H1 (cell line): ENCODE measurements at regions not wholly inside any gene's neighbourhood (a gene's known extent, or its start where the extent isn't known, plus 50 kb on each side); places are given as distances from the start of the nearest gene placed in this dataset.

ENCODE experiments used
- CTCF ChIA-PET: fragments of 300-600 bp; sonication (Branson Sonifier 250); formaldehyde crosslinking; loops from one replicate; lab custom pipeline; 2021; ENCODE audit not compliant: partially characterized antibody; lab: Charles Lee
- POLR2A ChIA-PET: fragments of 300-600 bp; sonication (Branson Sonifier 250); formaldehyde crosslinking; loops from one replicate; lab custom pipeline; 2021; ENCODE audit warnings: inconsistent platforms; ENCODE audit not compliant: partially characterized antibody; lab: Charles Lee
- DNase-seq, 2 experiments: peaks; one replicate each; pipeline versions ENCODE4 v3.0.0 to v3.0.0-alpha.2; 2010 to 2022; ENCODE audit warnings: low spot score in 2 of 2, low read depth in 1 of 2, mixed read lengths in 1 of 2
- FAIRE-seq: peaks from 2 replicates; lab custom pipeline; 2011; peaks lifted over from hg19 to GRCh38; lab: Jason Lieb, UNC
- H2AFZ ChIP-seq: 2 replicates; pipeline ENCODE4 v1.8.1; 2012; ENCODE audit warnings: low read length, inconsistent platforms
- H2AK5ac ChIP-seq: 2 replicates; pipeline ENCODE4 v1.6.1; 2013; ENCODE audit warnings: low read depth, low read length
- H2BK120ac ChIP-seq: replicated peaks from 2 replicates; pipeline ENCODE3; 2013; ENCODE audit warnings: low read depth, low read length, inconsistent platforms
- H2BK12ac ChIP-seq: 2 replicates; pipeline ENCODE4 v1.6.1; 2013; ENCODE audit warnings: low read depth, low read length
- H2BK15ac ChIP-seq: 2 replicates; pipeline ENCODE4 v1.6.1; 2013; ENCODE audit warnings: low read length
- H2BK20ac ChIP-seq: 2 replicates; pipeline ENCODE4 v1.6.1; 2013; ENCODE audit warnings: low read length
- H2BK5ac ChIP-seq: 2 replicates; pipeline ENCODE4 v1.6.1; 2013; ENCODE audit warnings: low read depth, low read length
- H3K14ac ChIP-seq: 2 replicates; pipeline ENCODE4 v1.6.1; 2013; ENCODE audit warnings: inconsistent platforms; ENCODE audit not compliant: insufficient read length
- H3K18ac ChIP-seq: 2 replicates; pipeline ENCODE4 v1.6.1; 2013; ENCODE audit warnings: low read length; ENCODE audit errors: extremely low read depth
- H3K23ac ChIP-seq: 2 replicates; pipeline ENCODE4 v1.6.1; 2013; ENCODE audit warnings: inconsistent platforms; ENCODE audit not compliant: insufficient read length
- H3K23me2 ChIP-seq: 2 replicates; pipeline ENCODE4 v1.6.1; 2013; ENCODE audit warnings: low read depth, low read length
- H3K27ac ChIP-seq: 2 replicates; pipeline ENCODE4 v1.6.1; 2011; ENCODE audit warnings: low read depth, low read length, inconsistent platforms
- H3K27me3 ChIP-seq, 4 experiments: replicated peaks in 1 of 4; 1 replicate in 1 of 4; 2 replicates in 3 of 4; pipeline versions ENCODE4 v1.6.1 to v1.8.1; 2011 to 2013; ENCODE audit warnings: low read length in 3 of 4, mild to moderate bottlenecking in 3 of 4, inconsistent platforms in 2 of 4, mixed read lengths in 2 of 4, moderate library complexity in 1 of 4; ENCODE audit not compliant: control insufficient read depth in 3 of 4, insufficient read depth in 3 of 4; ENCODE audit errors: extremely low read depth in 1 of 4
- H3K36me3 ChIP-seq, 4 experiments: 2 replicates each; pipeline versions ENCODE4 v1.6.1 to v1.8.1; 2011 to 2013; ENCODE audit warnings: mild to moderate bottlenecking in 4 of 4, low read length in 3 of 4, moderate library complexity in 2 of 4, control low read depth in 1 of 4, inconsistent platforms in 1 of 4; ENCODE audit not compliant: insufficient read depth in 4 of 4, control insufficient read depth in 2 of 4
- H3K4ac ChIP-seq: replicated peaks from 2 replicates; pipeline ENCODE3; 2013; ENCODE audit warnings: low read length, low read depth, mixed read lengths, inconsistent platforms; ENCODE audit not compliant: insufficient read length
- H3K4me1 ChIP-seq, 4 experiments: replicated peaks in 1 of 4; 1 replicate in 1 of 4; 2 replicates in 3 of 4; pipeline versions ENCODE4 v1.6.1 to v1.8.1; 2011 to 2013; ENCODE audit warnings: low read length in 3 of 4, inconsistent platforms in 2 of 4, mixed read lengths in 1 of 4; ENCODE audit not compliant: insufficient read depth in 4 of 4, control insufficient read depth in 3 of 4
- H3K4me2 ChIP-seq, 2 experiments: 2 replicates each; pipeline versions ENCODE4 v1.6.1 to v1.8.1; 2011 to 2013; ENCODE audit warnings: low read depth in 2 of 2, low read length in 2 of 2, control low read depth in 1 of 2, inconsistent platforms in 1 of 2, mild to moderate bottlenecking in 1 of 2; ENCODE audit not compliant: insufficient read depth in 1 of 2
- H3K4me3 ChIP-seq, 4 experiments: fragments of 200-600, 300-600 bp in 1 of 4; sonication (generic), shearing (Covaris generic), sonication (Bioruptor Twin) in 1 of 4; 2 replicates each; pipeline versions ENCODE4 v1.5.1 to v1.8.1; 2011 to 2016; ENCODE audit warnings: low read length in 4 of 4, low read depth in 3 of 4, control low read depth in 2 of 4, inconsistent platforms in 2 of 4, mild to moderate bottlenecking in 2 of 4, mixed read lengths in 1 of 4, moderate library complexity in 1 of 4; ENCODE audit not compliant: insufficient read depth in 2 of 4; ENCODE audit errors: extremely low read depth in 1 of 4
- H3K56ac ChIP-seq: replicated peaks from 2 replicates; pipeline ENCODE3; 2013; ENCODE audit warnings: low read depth, mild to moderate bottlenecking, mixed read lengths, low read length, inconsistent platforms; ENCODE audit not compliant: insufficient read length
- H3K79me1 ChIP-seq: 2 replicates; pipeline ENCODE4 v1.6.1; 2013; ENCODE audit warnings: low read depth, low read length, control low read depth
- H3K79me2 ChIP-seq, 2 experiments: 2 replicates each; pipeline versions ENCODE4 v1.6.1 to v1.8.1; 2012 to 2013; ENCODE audit warnings: low read length in 2 of 2, mild to moderate bottlenecking in 2 of 2, inconsistent platforms in 1 of 2; ENCODE audit not compliant: insufficient read depth in 2 of 2, control insufficient read depth in 1 of 2
- H3K9ac ChIP-seq, 4 experiments: replicated peaks in 1 of 4; 1 replicate in 1 of 4; 2 replicates in 3 of 4; pipeline versions ENCODE4 v1.6.1 to v1.8.1; 2011 to 2013; ENCODE audit warnings: low read depth in 3 of 4, low read length in 3 of 4, control low read depth in 2 of 4, mild to moderate bottlenecking in 2 of 4, moderate library complexity in 2 of 4, inconsistent platforms in 1 of 4; ENCODE audit errors: extremely low read depth in 1 of 4
- H3K9me3 ChIP-seq, 2 experiments: 2 replicates each; pipeline versions ENCODE4 v1.6.1 to v1.8.1; 2012 to 2013; ENCODE audit warnings: mild to moderate bottlenecking in 2 of 2, moderate library complexity in 2 of 2, control low read depth in 1 of 2, inconsistent platforms in 1 of 2, low read depth in 1 of 2, low read length in 1 of 2, mixed read lengths in 1 of 2; ENCODE audit not compliant: insufficient read depth in 2 of 2
- H4K20me1 ChIP-seq, 2 experiments: replicated peaks in 1 of 2; 2 replicates each; pipeline versions ENCODE3 to v1.8.1; 2011 to 2013; ENCODE audit warnings: inconsistent platforms in 2 of 2, low read length in 2 of 2, mild to moderate bottlenecking in 1 of 2; ENCODE audit not compliant: insufficient read depth in 2 of 2, control insufficient read depth in 1 of 2
- H4K5ac ChIP-seq: 2 replicates; pipeline ENCODE4 v1.6.1; 2013; ENCODE audit warnings: low read length, low read depth, mixed read lengths, inconsistent platforms; ENCODE audit not compliant: insufficient read length
- H4K8ac ChIP-seq: 2 replicates; pipeline ENCODE4 v1.8.0; 2013; ENCODE audit warnings: mild to moderate bottlenecking, moderate library complexity, low read length, inconsistent platforms; ENCODE audit not compliant: insufficient read depth; ENCODE audit errors: extremely low read depth
- H4K91ac ChIP-seq: replicated peaks from 2 replicates; pipeline ENCODE3; 2013; ENCODE audit warnings: low read length, mixed read lengths, inconsistent platforms; ENCODE audit not compliant: insufficient read length
- CHD2 ChIP-seq: IDR thresholded peaks from 2 replicates; pipeline ENCODE4 v1.6.1; 2012; ENCODE audit warnings: low read length, improper control_type of control experiment
- POU5F1 ChIP-seq: IDR thresholded peaks from 2 replicates; pipeline ENCODE4 v1.6.1; 2011; ENCODE audit warnings: low read depth, mild to moderate bottlenecking, low read length, moderate library complexity
- RBBP5 ChIP-seq: IDR thresholded peaks from 2 replicates; pipeline ENCODE4 v1.7.1; 2012; ENCODE audit warnings: low read depth, mild to moderate bottlenecking, inconsistent platforms, low read length, moderate library complexity, borderline replicate concordance
- WGBS, 2 experiments: shearing (Covaris generic) in 1 of 2; methylation state at CpG; one replicate each; pipeline versions ENCODE4 v1.1.6 to v1.1.7; 2013 to 2015; ENCODE audit warnings: low lambda C conversion rate in 2 of 2, mixed read lengths in 2 of 2, inconsistent platforms in 1 of 2, low coverage in 1 of 2, missing lambda C conversion rate in 1 of 2; ENCODE audit not compliant: insufficient replicate concordance in 2 of 2, insufficient coverage in 1 of 2, insufficient read length in 1 of 2; ENCODE audit errors: extremely low coverage in 1 of 2, missing lambda C conversion rate in 1 of 2; 5-methylcytosine and 5-hydroxymethylcytosine counted together
- TF ChIP-seq, protein P1 (sequence below): IDR thresholded peaks from 2 replicates; pipeline ENCODE4 v1.6.1; 2011; ENCODE audit warnings: low read depth, mild to moderate bottlenecking, low read length; ENCODE audit not compliant: insufficient read depth

DNA sequence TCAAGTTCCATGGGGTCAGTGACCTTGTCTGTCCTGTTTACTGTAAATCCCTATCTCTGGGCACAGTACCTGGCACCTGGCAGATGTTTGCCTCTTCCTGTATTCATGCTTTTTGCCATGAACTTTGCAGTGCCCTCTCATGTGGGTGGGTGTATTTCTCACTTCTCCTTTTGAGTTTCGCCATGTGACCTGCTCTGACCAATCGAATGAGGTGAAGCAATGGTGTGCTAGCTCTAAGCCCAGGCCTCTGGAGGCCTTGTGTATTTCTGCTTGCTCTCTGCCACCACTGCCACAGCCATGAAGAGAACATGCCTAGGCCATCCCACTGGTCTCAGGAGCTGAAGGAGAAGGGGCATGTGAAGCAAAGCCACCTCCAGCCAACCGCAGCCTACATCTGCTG is 185.5 kb upstream of the ZC3H12A start:
- Histone ChIP-seq H2AFZ (no peak overlapping the region), H3K79me2 (no peaks in the 10 kb centered on the region), H2BK15ac (0 out of 2 replicates have a peak overlapping the region, but pooled peaks have one; percentile 67), H2BK20ac (no peak overlapping the region), H3K79me1 (no peaks in the 10 kb centered on the region), H3K4me1 (peaks cover 0 to 2% (median 0%) of the 10 kb centered on the region in 4 experiments; a peak in 2 of 7 replicates), H3K4me2 (no peak overlapping the region), H3K4me3 (no peak overlapping the region), H2BK12ac (peak overlapping the region; percentile 39; the same call in 1 of the 2 replicates), H4K8ac (no peak overlapping the region), H3K27me3 (no peaks in the 10 kb centered on the region), H3K9ac (no peak overlapping the region), H2BK5ac (no peak overlapping the region), H4K20me1 (no peaks in the 10 kb centered on the region), H3K18ac (no peak overlapping the region), H3K4ac (no peak overlapping the region), H2BK120ac (no peak overlapping the region), H3K27ac (no peak overlapping the region), H3K23ac (no peak overlapping the region), H3K9me3 (no peaks in the 10 kb centered on the region), H4K91ac (no peak overlapping the region), H3K36me3 (no peaks in the 10 kb centered on the region), H3K23me2 (no peaks in the 10 kb centered on the region), H3K14ac (no peak overlapping the region), H3K56ac (no peak overlapping the region), H4K5ac (no peak overlapping the region), H2AK5ac (no peak overlapping the region)
- ChIA-PET POLR2A (interaction anchor here (1.1 kb wide), 1 partner anchor 10 kb away, joined by 3 read pairs; no protein-coding TSS in a partner anchor), CTCF (interaction anchor here (0.9 to 1.2 kb wide), 3 partner anchors 12 to 34 kb away, joined by 3 to 5 read pairs (median 4); no protein-coding TSS in a partner anchor)
- WGBS, 2 experiments = 67% methylated on average over 3 of the region's 3 CpGs; no CpG with 5 or more reads in 1 of the 2 experiments
- FAIRE-seq = no peak
- TF ChIP-seq RBBP5 = no peak
- TF ChIP-seq, protein P1, sequence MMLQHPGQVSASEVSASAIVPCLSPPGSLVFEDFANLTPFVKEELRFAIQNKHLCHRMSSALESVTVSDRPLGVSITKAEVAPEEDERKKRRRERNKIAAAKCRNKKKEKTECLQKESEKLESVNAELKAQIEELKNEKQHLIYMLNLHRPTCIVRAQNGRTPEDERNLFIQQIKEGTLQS = no peak
- no peak for TF ChIP-seq CHD2
- TF ChIP-seq POU5F1 = no peak
- no peak for DNase-seq
